HAP-1 (cell line): ENCODE measurements at regions not wholly inside any gene's neighbourhood (a gene's known extent, or its start where the extent isn't known, plus 50 kb on each side); places are given as distances from the start of the nearest gene placed in this dataset.
"Not testable (repeated sequence)": the region's sequence is repeated elsewhere in the genome, so short reads cannot be mapped to it uniquely, and the experiment has no call there.

Experiments
- DNase-seq, 2 experiments: peaks; one replicate each; pipeline ENCODE4 v3.0.0-alpha.2; 2016 to 2020; ENCODE audit warnings: low spot score in 2 of 2
- H3K27me3 ChIP-seq: fragments of 250-450 bp; sonication (Bioruptor Pico); 2 replicates; pipeline ENCODE4 v1.5.1; 2020; ENCODE audit warnings: low read depth, mild to moderate bottlenecking, moderate library complexity
- H3K36me3 ChIP-seq: fragments of 250-450 bp; sonication (Bioruptor Pico); replicated peaks from 2 replicates; pipeline ENCODE4 v1.5.1; 2020; ENCODE audit warnings: mild to moderate bottlenecking
- H3K4me1 ChIP-seq: fragments of 250-450 bp; sonication (Bioruptor Pico); 2 replicates; pipeline ENCODE4 v1.5.1; 2020; ENCODE audit warnings: mild to moderate bottlenecking
- H3K4me3 ChIP-seq: fragments of 250-450 bp; sonication (Bioruptor Pico); 2 replicates; pipeline ENCODE4 v1.5.1; 2020; ENCODE audit warnings: mild to moderate bottlenecking, moderate library complexity
- H3K9me3 ChIP-seq: fragments of 250-450 bp; sonication (Bioruptor Pico); 2 replicates; pipeline ENCODE4 v1.5.1; 2020; ENCODE audit warnings: mild to moderate bottlenecking, moderate library complexity
- in situ Hi-C: fragments of 300-500 bp; cut with MboI; formaldehyde crosslinking; loops from 3 replicates; pipeline ENCODE4 v1.14.3; 2020; ENCODE audit warnings: low sequenced_read_pairs, inconsistent platforms, mixed read lengths

DNA sequence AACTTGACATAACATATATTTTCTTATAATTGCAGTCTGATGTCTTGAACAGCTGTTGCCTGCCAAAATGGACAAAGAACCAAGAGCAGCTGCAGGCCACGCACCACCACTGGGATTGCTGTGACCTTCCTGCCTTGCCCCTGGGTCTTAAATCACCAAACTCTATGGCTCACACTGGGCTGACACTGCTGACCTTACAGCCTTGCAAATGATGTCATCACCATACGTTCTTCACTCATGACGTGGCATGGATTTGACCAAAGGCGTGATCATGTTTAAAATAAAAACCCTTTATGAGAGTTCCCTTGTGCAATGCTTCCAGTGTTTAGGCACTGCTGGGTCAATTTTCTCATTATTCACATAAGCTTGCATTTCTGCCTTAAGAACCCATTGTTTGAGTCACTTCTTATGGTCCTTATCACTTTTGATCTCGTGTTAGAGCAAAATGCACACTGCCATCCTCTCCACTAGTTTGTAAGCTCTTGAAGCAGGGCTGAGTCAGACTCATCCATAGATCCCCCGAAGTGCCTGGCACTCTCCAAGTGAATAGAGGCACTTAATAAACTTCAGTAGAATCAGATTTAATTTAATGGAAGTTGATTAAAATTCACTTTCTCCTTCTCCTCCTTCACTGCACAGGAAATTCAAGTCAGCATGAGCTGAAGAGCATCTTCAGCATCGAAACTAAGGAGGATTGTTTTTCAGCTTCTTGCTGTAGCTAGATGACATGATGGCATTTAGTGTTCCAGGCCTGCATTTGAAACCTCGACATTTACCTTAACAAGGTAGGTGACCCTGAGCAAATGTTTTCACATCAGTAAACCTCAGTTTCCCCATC, 132.4 kb upstream of the PZP start:
- no peaks in the 10 kb centered on the region for H3K27me3 ChIP-seq
- DNase-seq: no peak
- H3K4me3 ChIP-seq: no peak overlapping the region
- in situ Hi-C loops: no loop called here
- H3K9me3 ChIP-seq: peaks cover 3% of the 10 kb centered on the region; the same call in 1 of the 2 replicates
- no peaks in the 10 kb centered on the region for H3K36me3 ChIP-seq
- no peaks in the 10 kb centered on the region for H3K4me1 ChIP-seq

DNA sequence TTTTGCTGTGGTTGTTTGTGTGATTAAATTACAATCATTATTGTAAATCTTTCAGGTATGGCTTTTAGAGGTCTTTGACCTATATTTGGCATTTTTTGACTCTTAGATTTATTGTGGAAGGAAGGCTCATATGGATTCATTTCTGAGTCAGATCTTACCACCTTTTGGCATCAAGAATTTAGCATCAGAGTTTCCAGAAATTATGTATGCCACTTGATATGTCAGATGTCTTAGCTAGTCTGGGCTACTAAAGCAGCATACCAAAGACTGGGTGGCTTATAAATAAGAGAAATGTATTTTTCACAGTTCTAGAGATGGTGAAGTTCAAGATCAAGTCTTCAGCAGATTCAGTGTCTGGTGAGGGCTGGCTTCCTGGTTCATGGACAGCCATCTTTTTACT, 129.5 kb upstream of the PZP start:
- Histone ChIP-seq H3K36me3 (no peaks in the 10 kb centered on the region), H3K4me1 (no peaks in the 10 kb centered on the region), H3K27me3 (no peaks in the 10 kb centered on the region), H3K9me3 (peaks cover 6% of the 10 kb centered on the region; the same call in 1 of the 2 replicates), H3K4me3 (no peak overlapping the region)
- no peak for DNase-seq
- in situ Hi-C loops: loop anchor here (10.0 kb wide), 1 partner anchor 367 kb away; no protein-coding TSS in a partner anchor

DNA sequence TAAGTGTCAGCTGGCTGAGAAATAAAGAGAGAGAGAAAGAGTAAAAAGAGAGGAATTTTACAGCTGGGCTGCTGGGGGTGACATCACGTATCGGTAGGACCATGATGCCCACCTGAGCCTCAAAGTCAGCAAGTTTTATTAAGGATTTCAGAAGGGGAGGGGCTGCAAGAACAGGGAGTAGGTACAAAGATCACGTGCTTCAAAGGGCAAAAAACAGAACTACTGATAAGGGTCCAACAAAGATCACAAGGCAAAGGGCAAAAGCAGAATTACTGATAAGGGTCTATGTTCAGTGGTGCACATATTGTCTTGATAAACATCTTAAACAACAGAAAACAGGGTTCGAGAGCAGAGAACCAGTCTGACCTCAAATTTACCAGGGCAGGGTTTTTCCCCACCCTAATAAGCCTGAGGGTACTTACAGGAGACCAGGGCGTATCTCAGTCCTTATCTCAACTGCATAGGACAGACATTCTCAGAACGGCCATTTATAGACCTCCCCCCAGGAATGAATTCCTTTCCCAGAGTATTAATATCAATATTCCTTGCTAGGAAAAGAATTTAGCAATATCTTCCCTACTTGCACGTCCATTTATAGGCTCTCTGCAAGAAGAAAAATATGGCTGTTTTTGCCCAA, 128.3 kb upstream of the PZP start:
- not testable (repeated sequence) for DNase-seq

DNA sequence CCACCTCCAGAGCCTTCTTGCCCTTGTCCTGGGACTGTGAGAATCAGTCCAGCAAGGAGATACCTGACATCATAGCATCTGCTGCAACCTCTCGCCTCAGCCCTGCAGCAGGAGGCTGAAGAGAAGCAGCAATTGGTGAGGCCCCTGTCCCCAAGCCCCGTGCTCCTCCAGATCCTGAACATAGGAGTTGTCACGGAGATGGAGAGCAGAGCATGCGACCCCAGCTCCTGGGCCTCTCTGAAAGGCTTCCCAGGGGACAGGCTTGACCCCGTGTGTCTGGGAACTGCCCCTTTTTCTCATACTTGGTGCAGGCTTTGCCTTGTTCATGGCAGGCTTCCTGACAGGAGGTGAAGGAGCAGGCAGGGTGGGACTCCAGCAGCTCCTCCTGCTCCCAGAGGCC, 127.7 kb upstream of the PZP start:
- Histone ChIP-seq H3K9me3 (peaks cover 6% of the 10 kb centered on the region; the same call in 1 of the 2 replicates), H3K36me3 (no peaks in the 10 kb centered on the region), H3K27me3 (no peaks in the 10 kb centered on the region), H3K4me1 (no peaks in the 10 kb centered on the region), H3K4me3 (no peak overlapping the region)
- DNase-seq: no peak
- in situ Hi-C loops: loop anchor here (10.0 kb wide), 1 partner anchor 369 kb away; no protein-coding TSS in a partner anchor

More for the DNA sequence above, 128.3 kb upstream of the PZP start:
- H3K4me1 ChIP-seq, H3K9me3 ChIP-seq, H3K4me3 ChIP-seq, H3K36me3 ChIP-seq, H3K27me3 ChIP-seq: not testable (repeated sequence)
- in situ Hi-C loops: loop anchor here (10.0 kb wide), 1 partner anchor 368 kb away; no protein-coding TSS in a partner anchor

DNA sequence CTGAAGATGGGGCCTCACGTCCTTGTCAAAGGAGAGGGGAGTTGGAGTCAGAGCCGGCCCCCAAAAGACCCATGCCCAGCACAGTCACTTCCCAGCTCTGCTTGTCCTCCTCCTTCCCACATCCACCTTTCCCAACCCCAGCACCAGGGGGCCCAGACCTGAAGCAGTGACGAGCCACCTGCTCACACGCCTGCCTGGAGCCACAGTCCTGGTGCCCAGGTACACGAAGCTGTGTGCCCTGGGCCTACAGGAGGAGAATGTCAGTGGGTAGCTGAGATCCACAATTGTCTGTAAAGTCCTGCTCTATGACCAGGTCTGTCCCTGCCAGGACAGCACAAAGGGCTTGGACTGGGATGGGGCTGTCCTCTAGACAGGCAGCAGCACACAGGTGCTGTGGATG, 126.8 kb upstream of the PZP start:
- in situ Hi-C loops: loop anchor here (10.0 kb wide), 1 partner anchor 370 kb away; no protein-coding TSS in a partner anchor
- H3K9me3 ChIP-seq: peaks cover 6% of the 10 kb centered on the region; the same call in 1 of the 2 replicates
- no peaks in the 10 kb centered on the region for H3K4me1 ChIP-seq
- DNase-seq: no peak
- H3K36me3 ChIP-seq: no peaks in the 10 kb centered on the region
- no peaks in the 10 kb centered on the region for H3K27me3 ChIP-seq
- H3K4me3 ChIP-seq: no peak overlapping the region

DNA sequence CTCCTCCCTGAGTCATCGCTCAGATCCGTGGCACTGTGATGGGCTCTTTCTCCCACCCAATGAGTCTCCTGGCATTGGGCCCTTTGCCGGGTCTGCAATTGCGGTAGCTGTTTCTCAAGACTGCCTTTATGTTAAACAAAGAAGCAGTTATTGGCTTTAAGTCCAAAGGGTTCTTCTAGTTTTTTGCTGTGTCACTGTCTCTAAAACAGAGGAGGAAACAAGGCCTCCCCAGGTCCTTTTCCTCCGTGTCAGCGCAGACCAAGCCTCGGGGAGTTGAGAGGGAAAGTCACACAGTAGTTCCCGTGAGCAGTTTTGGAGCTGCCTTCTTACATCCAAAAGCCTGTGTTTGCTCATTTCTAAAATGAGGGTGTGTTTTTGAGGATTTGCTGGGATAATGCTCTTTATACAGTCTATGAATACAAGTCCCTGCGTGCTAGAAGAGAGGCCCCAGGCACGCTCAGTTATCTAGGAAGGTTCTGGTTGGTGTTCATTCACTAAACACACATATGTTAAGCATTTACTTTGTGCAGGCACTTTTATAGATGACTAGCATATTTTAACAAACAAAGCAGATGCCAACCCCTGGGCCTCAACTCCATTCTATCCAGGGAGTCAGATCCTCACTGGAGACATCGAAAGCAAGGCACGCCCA, 126.0 kb upstream of the PZP start:
- in situ Hi-C loops: loop anchor here (10.0 kb wide), 1 partner anchor 371 kb away; no protein-coding TSS in a partner anchor
- H3K4me1 ChIP-seq: no peaks in the 10 kb centered on the region
- H3K36me3 ChIP-seq: no peaks in the 10 kb centered on the region
- no peaks in the 10 kb centered on the region for H3K27me3 ChIP-seq
- peaks cover 6% of the 10 kb centered on the region; the same call in 1 of the 2 replicates for H3K9me3 ChIP-seq
- no peak overlapping the region for H3K4me3 ChIP-seq
- DNase-seq: peak in 1 of 2 experiments; percentile 14

DNA sequence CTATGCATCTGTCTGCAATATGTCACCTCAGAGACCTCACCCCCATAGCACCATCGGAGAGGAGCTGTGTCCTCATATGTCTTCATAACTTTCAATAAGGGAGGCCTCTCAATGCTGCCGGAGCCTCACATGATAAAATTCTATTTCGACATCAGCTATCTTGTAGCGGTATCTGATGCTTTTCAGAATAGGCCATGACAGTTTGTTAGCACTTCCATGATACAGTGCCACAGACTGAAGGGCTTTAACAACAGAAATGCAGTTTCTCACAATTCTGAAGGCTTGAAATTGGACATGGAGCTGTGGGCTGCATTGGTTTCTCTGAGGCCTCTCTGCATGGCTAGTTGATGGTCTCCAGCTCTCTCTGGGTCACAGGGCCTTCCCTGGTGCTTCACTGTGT, 125.0 kb upstream of the PZP start:
- no peaks in the 10 kb centered on the region for H3K36me3 ChIP-seq
- no peak for DNase-seq
- no peaks in the 10 kb centered on the region for H3K4me1 ChIP-seq
- H3K9me3 ChIP-seq: peaks cover 6% of the 10 kb centered on the region; the same call in 1 of the 2 replicates
- in situ Hi-C loops: loop anchor here (10.0 kb wide), 1 partner anchor 372 kb away; no protein-coding TSS in a partner anchor
- no peaks in the 10 kb centered on the region for H3K27me3 ChIP-seq
- no peak overlapping the region for H3K4me3 ChIP-seq

DNA sequence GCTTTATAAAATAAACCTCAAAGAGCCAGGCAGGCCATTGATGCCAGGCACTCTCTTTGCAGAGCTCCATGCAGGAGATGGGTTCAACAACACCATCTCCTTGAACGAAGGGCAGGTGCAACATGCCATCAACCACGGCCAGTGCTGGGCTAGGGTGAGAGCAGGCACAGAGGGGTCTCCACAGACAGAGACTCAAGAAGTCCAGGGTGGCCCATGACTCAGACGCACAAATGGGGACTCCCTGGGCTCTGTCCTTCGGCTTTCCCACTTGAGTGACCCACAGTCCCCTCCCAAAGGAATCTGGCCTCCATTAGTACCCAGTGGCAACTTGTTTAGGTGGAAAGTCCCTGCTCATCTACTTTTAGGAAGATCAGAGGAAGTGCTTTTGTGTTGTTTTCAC, 124.4 kb upstream of the PZP start:
- in situ Hi-C loops: loop anchor here (10.0 kb wide), 1 partner anchor 372 kb away; no protein-coding TSS in a partner anchor
- H3K36me3 ChIP-seq: no peaks in the 10 kb centered on the region
- H3K9me3 ChIP-seq: peaks cover 6% of the 10 kb centered on the region; the same call in 1 of the 2 replicates
- no peak for DNase-seq
- H3K4me1 ChIP-seq: no peaks in the 10 kb centered on the region
- H3K4me3 ChIP-seq: no peak overlapping the region
- H3K27me3 ChIP-seq: no peaks in the 10 kb centered on the region

DNA sequence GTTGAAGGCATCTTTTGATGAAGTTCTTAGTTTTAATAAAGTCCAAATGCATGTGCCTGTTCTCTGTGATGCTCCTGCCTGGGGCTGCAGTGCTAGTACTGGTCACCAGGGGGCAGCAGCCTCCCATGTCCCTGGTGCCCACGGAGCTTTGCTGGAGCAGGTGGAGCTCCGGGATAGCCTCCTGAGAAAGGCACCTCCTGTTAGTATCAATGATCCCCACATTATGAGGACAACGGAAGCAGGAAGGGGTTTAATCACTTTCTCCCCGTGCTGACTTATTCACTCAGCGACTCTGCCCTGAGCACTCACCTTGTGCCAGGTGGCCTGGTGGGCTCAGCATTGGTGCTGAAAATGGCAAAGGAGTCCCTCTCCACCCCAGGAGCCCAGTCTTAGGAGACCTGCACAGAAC, 123.0 kb upstream of the PZP start:
- Histone ChIP-seq H3K4me3 (no peak overlapping the region), H3K9me3 (peaks cover 6% of the 10 kb centered on the region; the same call in 1 of the 2 replicates), H3K27me3 (no peaks in the 10 kb centered on the region), H3K36me3 (no peaks in the 10 kb centered on the region), H3K4me1 (no peaks in the 10 kb centered on the region)
- in situ Hi-C loops: loop anchor here (10.0 kb wide), 1 partner anchor 374 kb away; no protein-coding TSS in a partner anchor
- DNase-seq: peak; percentile 61 to 83

DNA sequence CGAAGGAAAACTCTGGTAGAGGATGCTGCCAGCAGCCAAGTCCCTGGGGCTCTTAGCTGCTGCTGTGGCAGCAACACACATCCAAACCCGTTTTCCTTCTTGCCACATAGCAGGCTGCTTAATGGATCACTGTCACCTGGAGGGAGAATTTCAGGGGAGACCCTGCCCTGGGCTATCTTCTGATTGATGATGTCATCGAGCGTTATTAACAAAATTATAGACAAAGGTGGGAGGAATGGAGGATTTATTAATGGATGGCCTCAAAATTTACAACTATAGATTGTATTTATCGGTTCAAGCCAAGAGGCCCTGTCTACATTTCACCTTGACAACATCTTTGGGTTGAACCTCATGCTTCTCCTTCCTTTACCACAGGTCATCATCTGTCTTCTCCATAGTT, 120.8 kb upstream of the PZP start:
- in situ Hi-C loops: no loop called here
- H3K4me3 ChIP-seq: no peak overlapping the region
- H3K27me3 ChIP-seq: no peaks in the 10 kb centered on the region
- DNase-seq: no peak
- H3K4me1 ChIP-seq: no peaks in the 10 kb centered on the region
- no peaks in the 10 kb centered on the region for H3K9me3 ChIP-seq
- no peaks in the 10 kb centered on the region for H3K36me3 ChIP-seq

DNA sequence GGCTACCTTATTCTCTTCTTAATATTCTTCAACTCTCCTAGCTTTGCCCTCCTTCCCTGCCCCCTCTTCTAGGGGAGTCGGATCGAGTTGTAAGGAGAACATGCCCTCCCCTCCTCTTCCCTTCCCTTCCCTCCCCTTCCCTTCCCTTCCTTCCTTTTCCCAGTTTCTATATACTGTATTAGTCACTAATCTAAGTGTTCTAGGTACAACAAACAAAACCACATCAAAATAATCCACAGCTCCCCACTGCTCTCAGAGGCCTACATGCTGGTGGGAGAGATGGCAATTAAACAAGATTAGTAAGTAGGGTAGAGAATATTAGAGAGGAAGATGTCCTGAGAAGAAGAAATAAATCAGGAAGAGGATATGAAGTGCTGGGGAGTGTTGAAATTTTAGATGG, 119.9 kb upstream of the PZP start:
- no peaks in the 10 kb centered on the region for H3K36me3 ChIP-seq
- no peaks in the 10 kb centered on the region for H3K4me1 ChIP-seq
- H3K27me3 ChIP-seq: no peaks in the 10 kb centered on the region
- DNase-seq: no peak
- no peak overlapping the region for H3K4me3 ChIP-seq
- H3K9me3 ChIP-seq: no peaks in the 10 kb centered on the region
- in situ Hi-C loops: no loop called here

DNA sequence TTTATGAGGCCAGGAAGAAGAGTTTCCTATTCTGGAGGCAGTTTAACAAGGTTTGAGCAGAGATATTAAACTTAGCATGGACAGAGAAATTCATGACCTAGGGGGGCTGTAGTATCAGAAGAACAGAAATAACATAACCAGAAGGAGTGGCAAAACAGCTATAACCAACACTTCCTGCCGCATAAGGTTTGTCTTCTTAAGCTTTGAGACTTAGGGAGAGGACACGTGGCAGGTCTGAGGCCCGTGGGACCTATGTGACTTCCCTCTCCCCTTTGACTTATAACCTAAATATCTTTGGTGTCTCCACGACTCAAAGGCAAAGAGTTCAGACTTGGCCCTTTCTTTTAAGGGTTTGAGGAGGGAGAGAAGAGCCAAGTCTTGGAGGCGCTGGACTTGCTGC, 119.1 kb upstream of the PZP start:
- H3K9me3 ChIP-seq: no peaks in the 10 kb centered on the region
- no peaks in the 10 kb centered on the region for H3K4me1 ChIP-seq
- no peaks in the 10 kb centered on the region for H3K36me3 ChIP-seq
- no peaks in the 10 kb centered on the region for H3K27me3 ChIP-seq
- no peak overlapping the region for H3K4me3 ChIP-seq
- no peak for DNase-seq
- in situ Hi-C loops: no loop called here

DNA sequence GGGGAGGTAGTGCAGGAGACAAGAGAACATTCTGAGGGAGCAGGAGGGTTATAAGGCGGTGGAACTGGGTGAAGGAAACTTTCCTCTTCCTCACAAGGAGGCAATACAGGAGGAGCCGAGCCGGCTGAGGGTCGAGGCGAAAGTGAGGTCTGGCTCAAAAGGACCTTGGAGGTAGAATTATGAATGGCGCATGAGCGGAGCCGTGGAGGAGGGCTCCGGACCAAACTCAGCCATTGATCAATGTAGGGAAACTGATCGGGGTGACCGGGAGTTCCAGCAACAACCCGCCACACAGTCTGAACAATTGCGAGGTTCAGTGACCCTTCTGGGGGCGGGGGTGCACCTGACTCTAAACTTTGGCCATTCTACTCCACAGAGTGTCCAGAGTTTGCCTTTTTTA, 118.7 kb upstream of the PZP start:
- H3K27me3 ChIP-seq, DNase-seq, H3K9me3 ChIP-seq, H3K4me1 ChIP-seq, H3K36me3 ChIP-seq, H3K4me3 ChIP-seq, in situ Hi-C loops: not testable (repeated sequence)
